HEK293 (cell line): ENCODE measurements at regions not wholly inside any gene's neighbourhood (a gene's known extent, or its start where the extent isn't known, plus 50 kb on each side); places are given as distances from the start of the nearest gene placed in this dataset.

Experiments
- ZNF24 ChIP-seq: fragments of 450-650 bp; formaldehyde crosslinking; IDR thresholded peaks from 2 replicates; pipeline ENCODE4 v1.5.1; 2016; ENCODE audit warnings: missing biosample characterization, missing genetic modification characterization
- ZNF701 ChIP-seq: fragments of 450-650 bp; formaldehyde crosslinking; IDR thresholded peaks from 2 replicates; pipeline ENCODE4 v1.5.1; 2016; ENCODE audit warnings: missing biosample characterization, missing genetic modification characterization
- TF ChIP-seq, protein P1 (sequence below): fragments of 450-650 bp; formaldehyde crosslinking; IDR thresholded peaks from 2 replicates; pipeline ENCODE4 v1.5.1; 2016; ENCODE audit warnings: missing biosample characterization, missing genetic modification characterization

DNA sequence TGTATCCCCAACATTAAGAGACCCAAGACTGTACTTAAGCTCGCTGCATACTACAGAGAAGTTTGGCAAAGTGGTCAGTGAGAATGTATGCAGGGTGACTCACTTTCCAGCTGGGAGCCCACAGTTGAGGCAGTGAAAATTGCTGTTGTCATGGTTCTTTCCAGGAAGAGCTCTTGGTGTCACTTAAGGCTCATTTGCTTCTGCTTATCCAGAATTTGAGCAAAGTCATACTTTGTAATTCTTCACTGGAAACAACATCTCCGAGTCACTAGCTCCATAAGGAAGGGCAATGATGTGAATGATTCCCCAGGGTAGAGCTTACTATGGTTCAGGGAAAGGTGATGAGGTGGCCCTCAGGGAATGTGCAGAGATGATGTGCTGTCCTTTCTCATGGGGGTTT, 65.4 kb upstream of the FBXL4 start:
- TF ChIP-seq, protein P1, sequence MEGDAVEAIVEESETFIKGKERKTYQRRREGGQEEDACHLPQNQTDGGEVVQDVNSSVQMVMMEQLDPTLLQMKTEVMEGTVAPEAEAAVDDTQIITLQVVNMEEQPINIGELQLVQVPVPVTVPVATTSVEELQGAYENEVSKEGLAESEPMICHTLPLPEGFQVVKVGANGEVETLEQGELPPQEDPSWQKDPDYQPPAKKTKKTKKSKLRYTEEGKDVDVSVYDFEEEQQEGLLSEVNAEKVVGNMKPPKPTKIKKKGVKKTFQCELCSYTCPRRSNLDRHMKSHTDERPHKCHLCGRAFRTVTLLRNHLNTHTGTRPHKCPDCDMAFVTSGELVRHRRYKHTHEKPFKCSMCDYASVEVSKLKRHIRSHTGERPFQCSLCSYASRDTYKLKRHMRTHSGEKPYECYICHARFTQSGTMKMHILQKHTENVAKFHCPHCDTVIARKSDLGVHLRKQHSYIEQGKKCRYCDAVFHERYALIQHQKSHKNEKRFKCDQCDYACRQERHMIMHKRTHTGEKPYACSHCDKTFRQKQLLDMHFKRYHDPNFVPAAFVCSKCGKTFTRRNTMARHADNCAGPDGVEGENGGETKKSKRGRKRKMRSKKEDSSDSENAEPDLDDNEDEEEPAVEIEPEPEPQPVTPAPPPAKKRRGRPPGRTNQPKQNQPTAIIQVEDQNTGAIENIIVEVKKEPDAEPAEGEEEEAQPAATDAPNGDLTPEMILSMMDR (tag by site-specific recombination), result no peak
- TF ChIP-seq ZNF24, result no peak
- no peak for TF ChIP-seq ZNF701 (tag by site-specific recombination)
